Spinal cord (tissue), 9 donors: ENCODE measurements at regions not wholly inside any gene's neighbourhood (a gene's known extent, or its start where the extent isn't known, plus 50 kb on each side); places are given as distances from the start of the nearest gene placed in this dataset.
A peak's percentile ranks its signal among the peaks of the same experiment; 100 is the strongest.

Experiments used
- DNase-seq, 6 donors: peaks; one replicate each; pipeline versions ENCODE4 v3.0.0 to v3.0.0-alpha.2; 2013 to 2015; ENCODE audit warnings: low spot score in 6 of 6, low read depth in 4 of 6
- H3K27ac ChIP-seq: one replicate; pipeline ENCODE4 v1.5.1; 2013; ENCODE audit warnings: low read depth, low read length, control low read depth
- H3K27me3 ChIP-seq: one replicate; pipeline ENCODE4 v1.6.1; 2013; ENCODE audit warnings: low read length; ENCODE audit not compliant: control insufficient read depth, insufficient read depth
- H3K36me3 ChIP-seq: one replicate; pipeline ENCODE4 v1.6.1; 2013; ENCODE audit warnings: low read length; ENCODE audit not compliant: control insufficient read depth, insufficient read depth
- H3K4me1 ChIP-seq: one replicate; pipeline ENCODE4 v1.6.1; 2013; ENCODE audit warnings: low read length; ENCODE audit not compliant: control insufficient read depth, insufficient read depth
- H3K4me3 ChIP-seq: one replicate; pipeline ENCODE4 v1.5.1; 2013; ENCODE audit warnings: low read depth, low read length, control low read depth
- H3K9me3 ChIP-seq: one replicate; pipeline ENCODE4 v1.6.1; 2013; ENCODE audit warnings: low read length; ENCODE audit not compliant: control insufficient read depth, insufficient read depth
- WGBS: methylation state at CpG from one replicate; pipeline ENCODE4 v1.1.5; 2013; ENCODE audit warnings: missing lambda C conversion rate; ENCODE audit not compliant: insufficient coverage; 5-methylcytosine and 5-hydroxymethylcytosine counted together
- donor health status: healthy.

DNA sequence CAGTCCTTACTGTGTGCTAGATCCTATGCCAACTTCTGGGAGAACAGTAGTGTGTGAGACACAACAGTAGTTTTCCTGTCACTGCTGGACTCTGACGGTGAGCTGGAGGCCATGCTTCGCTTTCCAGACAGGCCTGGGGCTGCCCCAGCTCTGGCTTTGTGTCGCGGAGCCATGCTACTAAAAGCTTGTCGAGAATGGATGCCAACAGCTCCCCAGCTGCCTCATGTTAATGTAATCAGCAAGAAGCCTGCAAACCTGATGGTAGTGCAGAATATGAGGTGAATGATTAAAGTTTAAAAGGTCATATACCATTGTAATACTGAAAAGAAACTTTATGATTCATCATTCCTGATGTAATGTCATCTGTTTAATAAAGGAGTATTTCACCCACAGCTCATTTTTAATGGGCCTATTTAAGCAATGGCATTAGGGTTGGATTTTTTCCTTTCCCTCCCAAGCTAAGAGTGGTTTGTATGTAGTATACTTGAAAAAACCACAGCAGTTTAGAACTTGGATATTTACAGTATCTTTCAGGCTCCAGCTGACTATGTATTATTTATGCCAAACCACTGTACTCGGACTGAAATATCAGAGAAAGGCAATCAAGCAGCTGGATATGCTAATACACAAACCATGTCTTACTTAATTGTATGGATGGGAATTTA, 343.0 kb downstream of the NUF2 start:
- no peaks in the 10 kb centered on the region for H3K9me3 ChIP-seq
- H3K36me3 ChIP-seq: no peaks in the 10 kb centered on the region
- H3K27ac ChIP-seq: no peak overlapping the region
- 22% methylated on average over 4 of the region's 6 CpGs for WGBS
- no peak overlapping the region for H3K4me3 ChIP-seq
- H3K4me1 ChIP-seq: no peaks in the 10 kb centered on the region
- peak in 2 of 6 donors; percentile 53 to 62 for DNase-seq
- no peaks in the 10 kb centered on the region for H3K27me3 ChIP-seq

- DNase-seq: no peak
- H3K4me1 ChIP-seq: no peaks in the 10 kb centered on the region
- H3K27me3 ChIP-seq: no peaks in the 10 kb centered on the region
- no peaks in the 10 kb centered on the region for H3K36me3 ChIP-seq
- WGBS: no CpG with 5 or more reads among the region's 2 CpGs
- H3K9me3 ChIP-seq: no peaks in the 10 kb centered on the region
- no peak overlapping the region for H3K27ac ChIP-seq
- no peak overlapping the region for H3K4me3 ChIP-seq
Measured at GRCh38 chr1:163668472-163668871, 346.7 kb downstream of the NUF2 start.

DNA sequence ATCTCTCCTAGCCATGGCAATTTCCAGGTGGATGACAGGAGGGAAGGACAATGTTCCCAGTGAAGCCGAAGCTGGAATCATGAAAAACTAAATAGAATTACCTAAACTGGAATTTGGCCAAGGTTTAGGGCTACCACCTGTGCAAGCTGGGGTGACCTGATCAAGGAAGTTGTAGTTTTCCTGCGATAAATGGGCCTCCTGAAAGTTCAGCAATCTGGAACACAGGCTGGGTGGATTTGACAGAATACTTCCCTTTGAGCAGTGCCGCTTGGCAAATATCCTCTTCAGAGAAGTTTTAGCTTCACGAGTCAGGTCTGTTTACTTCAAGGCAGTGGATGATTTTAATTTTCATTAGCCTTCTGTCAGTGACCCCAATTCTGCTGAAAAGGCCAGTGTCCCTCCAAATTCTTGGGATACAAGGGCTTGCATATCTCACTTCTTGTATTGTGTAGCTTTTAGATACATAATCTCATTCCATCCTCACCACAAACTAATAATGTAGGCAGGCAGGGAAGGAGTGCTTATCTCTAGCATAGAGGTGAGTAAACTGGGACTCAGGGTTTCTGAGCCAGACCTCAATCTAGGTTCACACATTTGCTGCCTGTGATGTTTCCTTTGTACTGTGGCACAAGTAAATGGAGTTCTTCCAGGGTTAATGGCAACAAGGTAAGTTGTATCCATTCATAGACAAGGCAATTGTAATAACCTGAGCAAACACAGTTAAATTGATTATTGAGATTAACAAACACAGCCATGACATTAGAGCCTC, 349.4 kb downstream of the NUF2 start:
- DNase-seq: no peak
- H3K4me1 ChIP-seq: no peaks in the 10 kb centered on the region
- no peaks in the 10 kb centered on the region for H3K9me3 ChIP-seq
- no peaks in the 10 kb centered on the region for H3K36me3 ChIP-seq
- H3K27me3 ChIP-seq: no peaks in the 10 kb centered on the region
- H3K4me3 ChIP-seq: no peak overlapping the region
- H3K27ac ChIP-seq: no peak overlapping the region
- 85% methylated on average over 4 of the region's 4 CpGs for WGBS

DNA sequence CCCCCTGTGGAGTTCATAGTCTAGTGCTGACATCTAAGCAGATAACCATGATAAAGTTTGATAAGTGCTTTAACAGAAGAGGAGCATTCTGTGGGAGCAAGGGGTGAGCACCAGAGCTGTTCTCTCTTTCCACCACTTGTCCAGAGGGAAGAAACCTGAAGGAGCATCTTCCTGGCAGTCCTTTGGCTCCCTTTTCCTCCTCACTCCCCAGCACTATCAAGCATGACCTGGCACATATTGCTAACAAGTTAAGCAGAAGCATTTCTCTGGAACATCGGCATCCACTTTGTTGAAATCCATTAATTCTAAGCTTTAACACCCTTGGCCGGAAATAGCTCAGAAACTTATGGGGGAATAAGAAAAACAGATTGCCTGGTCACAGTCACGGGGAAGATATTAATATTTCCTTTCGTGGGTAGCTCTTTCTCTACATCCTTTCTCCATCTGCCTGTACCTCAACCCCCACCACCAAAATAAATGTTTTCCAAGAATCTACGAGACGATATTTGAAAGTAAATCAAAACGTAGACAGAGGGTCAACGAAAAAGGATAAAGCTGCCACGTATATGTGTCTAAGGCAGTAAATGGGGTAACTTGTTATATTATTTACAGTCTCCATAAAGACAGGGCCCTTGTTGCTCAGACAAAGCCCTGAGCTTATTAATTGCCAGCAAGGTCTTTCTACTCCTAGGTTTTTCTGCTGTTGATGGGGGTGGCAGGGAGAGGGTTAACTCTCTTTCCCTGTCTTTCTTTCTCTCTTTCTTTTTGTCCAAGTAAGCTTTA, 351.4 kb downstream of the NUF2 start:
- no peaks in the 10 kb centered on the region for H3K36me3 ChIP-seq
- no peak for DNase-seq
- no peak overlapping the region for H3K4me3 ChIP-seq
- H3K27me3 ChIP-seq: no peaks in the 10 kb centered on the region
- H3K27ac ChIP-seq: no peak overlapping the region
- no peaks in the 10 kb centered on the region for H3K4me1 ChIP-seq
- H3K9me3 ChIP-seq: no peaks in the 10 kb centered on the region
- WGBS: 100% methylated on average over 1 of the region's 9 CpGs

GRCh38 chr1:163673759-163674151, 352.0 kb downstream of the NUF2 start:
- WGBS: 33% methylated on average over 6 of the region's 8 CpGs
- H3K27ac ChIP-seq: no peak overlapping the region
- H3K9me3 ChIP-seq: no peaks in the 10 kb centered on the region
- no peaks in the 10 kb centered on the region for H3K4me1 ChIP-seq
- DNase-seq: no peak
- no peak overlapping the region for H3K4me3 ChIP-seq
- H3K27me3 ChIP-seq: no peaks in the 10 kb centered on the region
- H3K36me3 ChIP-seq: no peaks in the 10 kb centered on the region

DNA sequence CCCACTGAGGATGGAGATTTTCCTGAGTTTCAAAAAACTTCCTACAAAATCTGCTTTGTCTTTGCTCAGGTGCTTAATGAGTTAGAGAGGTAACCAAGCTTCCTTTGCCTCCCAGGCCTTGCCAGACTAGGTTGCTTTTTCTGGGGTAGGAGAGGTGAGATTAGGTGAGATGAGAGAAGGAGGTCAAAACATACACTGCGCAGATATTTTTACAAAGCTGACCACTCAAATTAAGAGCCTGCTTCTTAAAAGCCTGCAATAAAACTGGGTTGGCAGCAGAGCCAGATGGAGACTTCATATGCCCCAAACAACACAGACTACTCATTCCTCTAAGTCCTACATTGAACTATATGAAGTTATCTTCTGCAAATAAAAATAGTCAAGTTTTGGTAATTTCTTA, 352.5 kb downstream of the NUF2 start:
- no peak overlapping the region for H3K27ac ChIP-seq
- no peaks in the 10 kb centered on the region for H3K4me1 ChIP-seq
- H3K4me3 ChIP-seq: no peak overlapping the region
- no peaks in the 10 kb centered on the region for H3K36me3 ChIP-seq
- H3K27me3 ChIP-seq: no peaks in the 10 kb centered on the region
- DNase-seq: no peak
- WGBS: no CpG with 5 or more reads among the region's 1 CpG
- H3K9me3 ChIP-seq: no peaks in the 10 kb centered on the region

DNA sequence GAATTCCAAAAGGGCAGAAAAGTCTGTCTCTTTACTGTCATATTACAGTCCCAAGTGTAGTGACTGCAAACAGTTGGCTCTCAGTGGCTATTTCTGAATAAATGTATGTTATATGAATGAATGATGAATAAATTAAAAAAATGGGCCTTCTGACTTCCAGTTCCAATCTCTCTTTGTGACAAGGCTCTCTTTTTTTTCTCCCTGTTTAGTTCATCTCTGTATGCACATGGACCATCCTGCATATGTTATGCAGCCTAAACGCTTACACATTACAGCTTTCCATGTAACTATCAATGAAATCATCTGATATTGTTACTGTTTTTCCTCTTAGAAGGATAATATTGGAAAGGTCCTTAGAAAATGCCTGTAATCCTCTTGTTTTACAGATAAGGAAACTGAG, 363.0 kb downstream of the NUF2 start:
- Histone ChIP-seq H3K36me3 (no peaks in the 10 kb centered on the region), H3K4me3 (no peak overlapping the region), H3K27me3 (no peaks in the 10 kb centered on the region), H3K27ac (no peak overlapping the region), H3K9me3 (peaks cover 4% of the 10 kb centered on the region), H3K4me1 (no peaks in the 10 kb centered on the region)
- no CpG with 5 or more reads among the region's 1 CpG for WGBS
- DNase-seq: no peak

GRCh38 chr1:163692266-163692665, 370.5 kb downstream of the NUF2 start:
- H3K9me3 ChIP-seq: peaks cover 2% of the 10 kb centered on the region
- no peaks in the 10 kb centered on the region for H3K36me3 ChIP-seq
- DNase-seq: no peak
- 85% methylated on average over 13 of the region's 14 CpGs for WGBS
- no peaks in the 10 kb centered on the region for H3K27me3 ChIP-seq
- no peak overlapping the region for H3K27ac ChIP-seq
- H3K4me3 ChIP-seq: no peak overlapping the region
- no peaks in the 10 kb centered on the region for H3K4me1 ChIP-seq

GRCh38 chr1:163697137-163697536, 375.4 kb downstream of the NUF2 start:
- Histone ChIP-seq H3K4me3 (no peak overlapping the region), H3K27ac (no peak overlapping the region), H3K9me3 (peaks cover 2% of the 10 kb centered on the region), H3K27me3 (no peaks in the 10 kb centered on the region), H3K36me3 (no peaks in the 10 kb centered on the region), H3K4me1 (no peaks in the 10 kb centered on the region)
- no peak for DNase-seq
- 100% methylated on average over 1 of the region's 2 CpGs for WGBS
